SW 1271 (cell line): ENCODE measurements at regions not wholly inside any gene's neighbourhood (a gene's known extent, or its start where the extent isn't known, plus 50 kb on each side); places are given as distances from the start of the nearest gene placed in this dataset.

ENCODE experiments used
- DNase-seq, 2 experiments: peaks; one replicate each; lab custom pipeline; 2025; lab: John Stamatoyannopoulos, UW

- no peak for DNase-seq
These were observed 183.5 kb upstream of the AFDN start for GRCh38 chr6:167643223-167643622.

- no peak for DNase-seq
These were observed 183.0 kb upstream of the AFDN start for GRCh38 chr6:167643716-167644115.

GRCh38 chr6:167644412-167645132 is 182.1 kb upstream of the AFDN start:
- DNase-seq = no peak

DNA sequence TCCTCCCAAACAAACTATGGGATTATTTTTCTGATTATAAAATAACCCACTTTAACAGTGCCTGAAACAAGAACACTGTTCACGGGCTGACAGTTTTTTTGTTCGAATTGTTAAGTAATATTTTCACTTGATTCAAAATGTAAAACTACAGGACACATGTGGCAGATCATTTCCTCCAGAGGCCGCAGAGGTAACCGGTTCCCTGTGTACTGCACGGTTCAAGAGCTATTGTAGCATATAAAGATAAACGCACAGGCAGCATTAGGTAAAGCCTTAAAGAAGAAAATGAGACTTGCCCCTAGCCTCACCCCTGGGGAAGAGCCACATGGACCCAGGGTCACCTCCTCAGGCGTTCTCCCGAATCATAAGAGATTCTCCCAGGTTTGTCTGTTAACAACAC is 181.3 kb upstream of the AFDN start:
- no peak for DNase-seq

- DNase-seq = no peak
These were observed 179.4 kb upstream of the AFDN start for GRCh38 chr6:167647306-167647705.

- no peak for DNase-seq
These were observed 178.8 kb upstream of the AFDN start for GRCh38 chr6:167647737-167648470.

DNA sequence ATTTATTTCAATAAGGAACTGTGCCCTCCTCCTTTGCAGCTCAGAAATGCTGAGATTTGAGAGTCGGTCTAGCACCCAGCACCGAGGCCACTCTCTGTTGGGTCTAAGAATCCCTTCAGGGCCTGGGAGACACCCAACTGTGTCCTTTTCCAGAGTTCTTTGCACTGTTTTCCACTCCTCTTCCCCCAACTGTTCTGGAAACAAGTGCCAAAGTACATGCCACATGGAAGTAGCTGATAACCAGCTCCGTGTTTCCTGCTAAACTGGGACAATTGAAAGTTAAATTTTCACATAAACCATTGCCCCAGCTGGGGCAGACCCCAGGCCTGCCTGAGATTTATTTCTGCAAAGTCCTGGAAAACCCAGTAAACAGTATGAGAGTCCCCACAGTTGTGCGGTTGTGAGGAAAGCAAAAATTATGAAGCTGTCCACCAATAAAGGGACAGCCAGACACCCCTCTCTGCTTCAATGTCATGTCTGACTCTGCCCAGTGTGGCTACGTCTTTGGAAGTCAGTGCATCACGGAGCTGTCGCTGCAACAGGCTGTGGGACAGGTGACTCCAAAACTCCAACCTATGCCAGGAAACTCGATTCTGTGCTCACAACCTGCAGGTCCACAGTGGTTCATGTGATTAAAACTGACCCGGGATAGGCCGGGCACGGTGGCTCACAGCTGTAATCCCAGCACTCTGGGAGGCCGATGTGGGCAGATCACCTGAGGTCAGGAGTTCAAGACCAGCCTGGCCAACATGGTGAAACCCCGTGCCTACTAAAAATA is 178.0 kb upstream of the AFDN start:
- DNase-seq = no peak

GRCh38 chr6:167649476-167649875 is 177.2 kb upstream of the AFDN start:
- DNase-seq = no peak

GRCh38 chr6:167650730-167651317 is 175.9 kb upstream of the AFDN start:
- DNase-seq = no peak

- DNase-seq = no peak
These were observed 175.2 kb upstream of the AFDN start for GRCh38 chr6:167651318-167652041.

GRCh38 chr6:167652042-167652700 is 174.5 kb upstream of the AFDN start:
- no peak for DNase-seq

DNA sequence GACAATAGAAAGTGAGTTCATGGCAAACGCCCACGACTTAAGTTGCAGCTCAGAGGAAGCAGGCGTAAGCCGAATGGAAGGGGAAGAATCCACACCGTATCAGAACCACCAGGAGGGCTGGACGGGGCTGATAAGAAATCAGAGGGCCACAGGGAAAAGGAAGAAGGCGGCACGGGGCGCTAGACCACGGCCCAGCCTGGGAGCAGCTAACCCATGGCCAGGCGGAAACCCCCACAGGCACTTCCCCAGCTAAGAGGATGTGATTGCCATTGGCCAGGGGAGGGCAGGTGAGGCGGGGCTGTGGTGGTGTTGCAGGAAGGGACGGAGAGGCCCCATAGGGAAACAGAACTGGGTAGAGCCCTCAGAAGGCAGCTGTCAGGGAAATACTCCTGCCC is 174.0 kb upstream of the AFDN start:
- DNase-seq = no peak

- no peak for DNase-seq
These were observed 173.2 kb upstream of the AFDN start for GRCh38 chr6:167653561-167653960.

DNA sequence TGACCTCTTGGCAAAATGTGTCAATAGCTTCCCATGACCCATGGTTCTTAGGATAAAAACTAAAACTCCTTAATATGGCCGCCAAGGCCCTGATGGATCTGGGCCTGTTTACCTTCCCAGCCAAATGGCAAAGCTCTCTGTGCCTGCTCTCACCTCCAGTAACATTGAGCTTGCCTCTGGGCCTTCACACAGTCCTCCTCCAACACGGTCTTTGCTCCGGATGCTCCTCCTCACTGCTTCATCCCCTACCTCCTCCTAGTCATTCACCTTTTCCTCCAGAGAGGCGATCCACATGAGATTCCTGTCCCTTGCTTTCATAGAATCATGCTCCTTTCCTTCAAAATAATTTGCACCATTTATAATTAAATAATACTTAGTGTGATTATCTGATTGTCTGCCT is 172.3 kb upstream of the AFDN start:
- DNase-seq = no peak

DNA sequence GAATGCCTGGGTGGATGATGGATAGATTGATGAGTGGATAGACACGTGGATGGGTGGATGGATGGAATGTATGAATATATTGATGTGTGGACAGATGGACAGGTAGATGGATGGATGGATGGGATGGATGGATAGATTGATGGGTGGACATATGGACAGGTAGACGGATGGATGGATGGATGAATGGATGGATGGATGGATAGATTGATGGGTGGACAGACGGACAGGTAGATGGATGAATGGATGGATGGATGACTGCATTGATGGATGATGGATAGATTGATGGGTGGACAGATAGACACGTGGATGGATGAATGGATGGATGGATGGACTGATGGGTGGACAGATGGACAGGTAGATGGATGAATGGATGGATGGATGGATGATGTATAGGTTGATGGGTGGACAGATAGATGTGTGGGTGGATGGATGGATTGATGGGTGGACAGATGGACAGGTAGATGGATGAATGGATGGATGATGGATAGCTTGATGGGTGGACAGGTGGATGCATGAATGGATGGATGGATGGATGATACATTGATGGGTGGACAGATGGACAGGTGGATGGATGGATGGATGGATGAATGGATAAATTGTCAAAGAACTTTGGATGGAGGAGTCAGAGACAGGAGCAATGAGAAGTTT is 171.4 kb upstream of the AFDN start:
- no peak for DNase-seq

GRCh38 chr6:167658106-167658505 is 168.6 kb upstream of the AFDN start:
- no peak for DNase-seq

DNA sequence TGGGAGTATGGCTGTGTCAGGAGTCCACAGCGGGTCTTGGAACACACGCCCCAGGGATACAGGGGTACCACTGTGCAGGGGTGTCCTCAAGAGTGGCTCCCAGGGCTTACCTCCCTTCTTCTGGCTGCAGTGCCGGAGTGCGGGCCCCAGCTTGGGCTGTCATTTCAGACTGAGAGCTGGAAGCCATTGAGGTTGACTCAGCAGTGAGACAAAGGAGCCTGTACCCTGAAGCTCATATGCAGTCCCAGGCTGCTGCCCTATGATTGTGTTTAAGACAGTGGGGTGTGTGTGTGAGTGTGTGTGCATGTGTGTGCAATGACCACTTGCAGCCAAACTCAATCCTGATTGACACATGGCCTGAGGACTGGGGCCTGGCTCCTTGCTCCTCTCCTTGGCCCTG is 167.7 kb upstream of the AFDN start:
- no peak for DNase-seq

GRCh38 chr6:167660424-167660823 is 166.3 kb upstream of the AFDN start:
- no peak for DNase-seq

- DNase-seq = no peak
These were observed 165.7 kb upstream of the AFDN start for GRCh38 chr6:167660944-167661551.

GRCh38 chr6:167661552-167662044 is 165.1 kb upstream of the AFDN start:
- DNase-seq = no peak
